B cell (primary cell): ENCODE measurements at regions not wholly inside any gene's neighbourhood (a gene's known extent, or its start where the extent isn't known, plus 50 kb on each side); places are given as distances from the start of the nearest gene placed in this dataset.

Experiments
- CTCF ChIP-seq: fragments of 200-600 bp; IDR thresholded peaks from one replicate; pipeline ENCODE4 v1.8.0; 2022; ENCODE audit warnings: antibody characterized with exemption, mild to moderate bottlenecking
- EZH2 ChIP-seq: IDR thresholded peaks from 2 replicates; pipeline ENCODE4 v1.6.1; 2012; ENCODE audit warnings: borderline replicate concordance, low read depth, mild to moderate bottlenecking, moderate library complexity, low read length; ENCODE audit not compliant: insufficient read depth, poor library complexity, severe bottlenecking

- TF ChIP-seq CTCF = no peak
- no peak for TF ChIP-seq EZH2
These were observed 205.6 kb upstream of the GDNF start for GRCh38 chr5:38045446-38045845.
